GM12878 (cell line): ENCODE measurements at regions not wholly inside any gene's neighbourhood (a gene's known extent, or its start where the extent isn't known, plus 50 kb on each side); places are given as distances from the start of the nearest gene placed in this dataset.

Experiments
- ATAC-seq: fragments of 200-7000 bp; cut with Tn5 transposase; 3 replicates; pipeline ENCODE4 v1.9.1; 2020; ENCODE audit warnings: mild to moderate bottlenecking, moderate library complexity
- BruUV-seq: library from RNA; stranded (reverse); fragments of 400-500 nt; replicated peaks from 2 replicates; lab custom pipeline; 2021; lab: Mats Ljungman, UMichigan
- CTCF ChIA-PET: fragments of 300-600 bp; sonication (Branson Sonifier 250); formaldehyde crosslinking; extraction: SDS; loops from one replicate; lab custom pipeline; 2021; ENCODE audit warnings: inconsistent platforms; lab: Yijun Ruan, JAX
- POLR2A ChIA-PET: fragments of 350-600 bp; formaldehyde crosslinking; extraction: SDS; loops from one replicate; lab custom pipeline; 2021; ENCODE audit warnings: inconsistent platforms; lab: Charles Lee
- RAD21 ChIA-PET: fragments of 300-600 bp; sonication (Branson Sonifier 250); formaldehyde crosslinking; loops from one replicate; lab custom pipeline; 2023; ENCODE audit warnings: antibody characterized with exemption; ENCODE audit not compliant: unreplicated experiment; lab: Charles Lee
- SMC1A ChIA-PET: fragments of 300-600 bp; sonication (Branson Sonifier 250); formaldehyde crosslinking; loops from one replicate; lab custom pipeline; 2023; ENCODE audit not compliant: unreplicated experiment, uncharacterized antibody; lab: Charles Lee
- DNase-seq: peaks from one replicate; pipeline ENCODE4 v3.0.0-alpha.2; 2011; ENCODE audit warnings: low read depth, low spot score
- FAIRE-seq: peaks from 3 replicates; lab custom pipeline; 2011; peaks lifted over from hg19 to GRCh38; lab: Jason Lieb, UNC
- H2AFZ ChIP-seq: 2 replicates; pipeline ENCODE4 v1.6.0; 2011; ENCODE audit warnings: low read depth, low read length, control low read depth; ENCODE audit not compliant: control insufficient read depth
- H3K27ac ChIP-seq: 2 replicates; pipeline ENCODE4 v1.5.1; 2011; ENCODE audit warnings: control low read depth; ENCODE audit not compliant: control insufficient read depth, insufficient read depth
- H3K27me3 ChIP-seq, 2 experiments: replicated peaks in 1 of 2; 2 replicates each; pipeline versions ENCODE4 v1.6.0 to v1.6.1; 2011; ENCODE audit warnings: low read length in 1 of 2; ENCODE audit not compliant: control insufficient read depth in 2 of 2, insufficient read depth in 2 of 2
- H3K36me3 ChIP-seq, 2 experiments: 2 replicates each; pipeline ENCODE4 v1.5.1; 2011; ENCODE audit warnings: low read length in 1 of 2; ENCODE audit not compliant: control insufficient read depth in 2 of 2, insufficient read depth in 2 of 2
- H3K4me1 ChIP-seq: 2 replicates; pipeline ENCODE4 v1.6.1; 2011; ENCODE audit warnings: mild to moderate bottlenecking, low read length, moderate library complexity, mixed read lengths; ENCODE audit not compliant: control insufficient read depth, insufficient read depth
- H3K4me2 ChIP-seq: 2 replicates; pipeline ENCODE4 v1.6.0; 2011; ENCODE audit warnings: control low read depth; ENCODE audit not compliant: control insufficient read depth, insufficient read depth
- H3K4me3 ChIP-seq: fragments of 200-600 bp; sonication (generic); 2 replicates; pipeline ENCODE4 v1.5.1; 2016
- H3K79me2 ChIP-seq: 2 replicates; pipeline ENCODE4 v1.6.0; 2011; ENCODE audit warnings: low read length; ENCODE audit not compliant: control insufficient read depth, insufficient read depth
- H3K9ac ChIP-seq: 2 replicates; pipeline ENCODE4 v1.8.0; 2011; ENCODE audit warnings: low read length, control low read depth, mixed read lengths; ENCODE audit not compliant: control insufficient read depth, insufficient read depth
- H3K9me3 ChIP-seq: replicated peaks from 3 replicates; pipeline ENCODE4 v1.5.1; 2011; ENCODE audit warnings: mild to moderate bottlenecking, low read length; ENCODE audit not compliant: control insufficient read depth, insufficient read depth
- H4K20me1 ChIP-seq: 2 replicates; pipeline ENCODE4 v1.6.0; 2011; ENCODE audit not compliant: control insufficient read depth, insufficient read depth
- BCLAF1 ChIP-seq: fragments of 450-650 bp; IDR thresholded peaks from 2 replicates; pipeline ENCODE4 v1.6.1; 2017; ENCODE audit warnings: antibody characterized with exemption, mild to moderate bottlenecking, moderate library complexity
- EED ChIP-seq: sonication (generic); IDR thresholded peaks from 2 replicates; pipeline ENCODE4 v1.6.1; 2016; ENCODE audit warnings: antibody characterized with exemption, low read depth
- IRF5 ChIP-seq: fragments of 450-650 bp; IDR thresholded peaks from 2 replicates; pipeline ENCODE4 v1.6.1; 2017; ENCODE audit warnings: borderline replicate concordance
- RAD21 ChIP-seq: IDR thresholded peaks from 2 replicates; pipeline ENCODE4 v1.6.1; 2011; ENCODE audit warnings: mild to moderate bottlenecking, low read depth, low read length, moderate library complexity; ENCODE audit not compliant: insufficient read depth
- SIN3A ChIP-seq: IDR thresholded peaks from 2 replicates; pipeline ENCODE4 v1.6.1; 2012; ENCODE audit warnings: low read depth, low read length, improper control_type of control experiment
- SRF ChIP-seq, 2 experiments: IDR thresholded peaks; 2 replicates each; pipeline ENCODE4 v1.6.1; 2011; ENCODE audit warnings: low read depth in 2 of 2, low read length in 2 of 2, mild to moderate bottlenecking in 1 of 2, moderate library complexity in 1 of 2
- WRNIP1 ChIP-seq: IDR thresholded peaks from 2 replicates; pipeline ENCODE4 v1.6.1; 2011; ENCODE audit warnings: low read depth, low read length, improper control_type of control experiment, borderline replicate concordance
- YBX1 ChIP-seq: fragments of 450-650 bp; IDR thresholded peaks from 2 replicates; pipeline ENCODE4 v1.6.1; 2016; ENCODE audit warnings: antibody characterized with exemption
- ZBTB40 ChIP-seq: fragments of 450-650 bp; IDR thresholded peaks from 2 replicates; pipeline ENCODE4 v1.6.1; 2016; ENCODE audit warnings: mild to moderate bottlenecking, moderate library complexity, borderline replicate concordance
- ZNF24 ChIP-seq: fragments of 450-650 bp; IDR thresholded peaks from 2 replicates; pipeline ENCODE4 v1.6.1; 2017; ENCODE audit warnings: antibody characterized with exemption, mild to moderate bottlenecking
- ZNF592 ChIP-seq: fragments of 450-650 bp; IDR thresholded peaks from 2 replicates; pipeline ENCODE4 v1.6.1; 2017; ENCODE audit warnings: mild to moderate bottlenecking, moderate library complexity
- ZNF622 ChIP-seq: fragments of 450-650 bp; IDR thresholded peaks from 2 replicates; pipeline ENCODE4 v1.6.1; 2017; ENCODE audit warnings: mild to moderate bottlenecking, inconsistent platforms
- ZZZ3 ChIP-seq: IDR thresholded peaks from 2 replicates; pipeline ENCODE4 v1.6.1; 2011; ENCODE audit warnings: low read depth; ENCODE audit not compliant: control insufficient read depth, insufficient read length
- WGBS: methylation state at CpG from one replicate; pipeline ENCODE4 v1.1.6; 2016; ENCODE audit warnings: low lambda C conversion rate; ENCODE audit not compliant: insufficient replicate concordance, insufficient coverage; ENCODE audit errors: missing lambda C conversion rate; 5-methylcytosine and 5-hydroxymethylcytosine counted together
- in situ Hi-C: fragments of 300-500 bp; cut with MboI; formaldehyde crosslinking; loops from 9 replicates; pipeline ENCODE4 v1.14.3; 2018; ENCODE audit warnings: mixed read lengths
- intact Hi-C: fragments of 100-400 bp; cut with micrococcal nuclease; formaldehyde crosslinking; loops from one replicate; pipeline ENCODE4 v1.14.2; 2022; ENCODE audit not compliant: unreplicated experiment

- CTCF ChIA-PET, result no interaction called here
- TF ChIP-seq EED (no peak), IRF5 (no peak), SIN3A (no peak), YBX1 (no peak), BCLAF1 (no peak), ZNF622 (no peak), ZNF592 (no peak), SRF (IDR thresholded peaks at IDR 0.05; ENCODE audit: low read depth in 2 of 2, low read length in 2 of 2) (no peak), WRNIP1 (no peak), RAD21 (no peak), ZZZ3 (no peak), ZNF24 (no peak), ZBTB40 (no peak)
These were observed 107.9 kb upstream of the GBE1 start for GRCh38 chr3:81869382-81869781.

More at GRCh38 chr3:81869382-81869781, 107.9 kb upstream of the GBE1 start:
- ChIA-PET POLR2A (no interaction called here), RAD21 (no interaction called here), SMC1A (no interaction called here)
- Histone ChIP-seq H3K27me3 (no peaks in the 10 kb centered on the region), H2AFZ (no peak overlapping the region), H3K79me2 (no peaks in the 10 kb centered on the region), H3K4me3 (no peak overlapping the region), H4K20me1 (no peaks in the 10 kb centered on the region), H3K4me1 (no peaks in the 10 kb centered on the region), H3K9ac (no peak overlapping the region), H3K4me2 (no peak overlapping the region), H3K36me3 (no peaks in the 10 kb centered on the region), H3K9me3 (no peaks in the 10 kb centered on the region), H3K27ac (no peak overlapping the region)
- no TSS peak for BruUV-seq
- ATAC-seq, result no peak
- intact Hi-C loops (no loop called here), in situ Hi-C loops (no loop called here)
- no peak for FAIRE-seq
- 5% methylated on average over 1 of the region's 1 CpG for WGBS
- DNase-seq, result no peak
